Liver (tissue), 8 donors: ENCODE measurements at regions not wholly inside any gene's neighbourhood (a gene's known extent, or its start where the extent isn't known, plus 50 kb on each side); places are given as distances from the start of the nearest gene placed in this dataset.

Experiments used
- DNase-seq: peaks from one replicate; pipeline ENCODE4 v3.0.0-alpha.2; 2017; ENCODE audit warnings: low spot score
- H3K27ac ChIP-seq, 2 donors: one replicate each; pipeline ENCODE4 v1.7.0; 2013; ENCODE audit warnings: inconsistent platforms in 2 of 2, low read length in 2 of 2, control low read depth in 1 of 2, low read depth in 1 of 2, mild to moderate bottlenecking in 1 of 2
- H3K27me3 ChIP-seq, 4 donors: one replicate each; pipeline versions ENCODE4 v1.6.1 to v1.7.0; 2013; ENCODE audit warnings: low read length in 3 of 4, inconsistent platforms in 1 of 4, mild to moderate bottlenecking in 1 of 4, moderate library complexity in 1 of 4; ENCODE audit not compliant: control insufficient read depth in 4 of 4, insufficient read depth in 4 of 4
- H3K36me3 ChIP-seq, 4 donors: one replicate each; pipeline versions ENCODE4 v1.6.1 to v1.7.0; 2013; ENCODE audit warnings: low read length in 3 of 4, mild to moderate bottlenecking in 3 of 4, low read depth in 1 of 4, moderate library complexity in 1 of 4; ENCODE audit not compliant: control insufficient read depth in 4 of 4, insufficient read depth in 3 of 4
- H3K4me1 ChIP-seq, 4 donors: one replicate each; pipeline versions ENCODE4 v1.6.1 to v1.7.0; 2013; ENCODE audit warnings: low read length in 3 of 4, mild to moderate bottlenecking in 3 of 4, moderate library complexity in 1 of 4; ENCODE audit not compliant: control insufficient read depth in 4 of 4, insufficient read depth in 4 of 4
- H3K4me3 ChIP-seq, 3 donors: one replicate each; pipeline versions ENCODE4 v1.6.1 to v1.7.0; 2013; ENCODE audit warnings: low read length in 3 of 3, control low read depth in 1 of 3, low read depth in 1 of 3, mild to moderate bottlenecking in 1 of 3
- H3K9ac ChIP-seq, 2 donors: one replicate each; pipeline ENCODE4 v1.7.0; 2013; ENCODE audit warnings: low read length in 2 of 2, mild to moderate bottlenecking in 2 of 2, moderate library complexity in 2 of 2, control low read depth in 1 of 2, low read depth in 1 of 2
- H3K9me3 ChIP-seq, 4 donors: one replicate each; pipeline versions ENCODE4 v1.6.1 to v1.7.0; 2013; ENCODE audit warnings: low read length in 3 of 4; ENCODE audit not compliant: control insufficient read depth in 4 of 4
- ATF3 ChIP-seq: IDR thresholded peaks from 2 replicates; pipeline ENCODE4 v1.6.1; 2016; ENCODE audit warnings: antibody characterized with exemption
- EGR1 ChIP-seq, 2 donors: IDR thresholded peaks; 2 replicates each; pipeline ENCODE4 v1.6.1; 2016 to 2018; ENCODE audit warnings: antibody characterized with exemption in 2 of 2, low read depth in 2 of 2
- FOXA1 ChIP-seq: IDR thresholded peaks from 2 replicates; pipeline ENCODE4 v1.6.1; 2016; ENCODE audit warnings: antibody characterized with exemption
- FOXA2 ChIP-seq: IDR thresholded peaks from 2 replicates; pipeline ENCODE4 v1.6.1; 2016; ENCODE audit warnings: antibody characterized with exemption
- GABPA ChIP-seq, 2 donors: IDR thresholded peaks in 1 of 2; conservative IDR thresholded peaks in 1 of 2; 2 replicates each; pipeline ENCODE4 v1.6.1; 2016; ENCODE audit warnings: antibody characterized with exemption in 2 of 2, mild to moderate bottlenecking in 1 of 2, moderate library complexity in 1 of 2
- HNF4G ChIP-seq: IDR thresholded peaks from 2 replicates; pipeline ENCODE4 v1.6.1; 2016; ENCODE audit warnings: antibody characterized with exemption
- JUND ChIP-seq, 2 donors: IDR thresholded peaks; 2 replicates each; pipeline ENCODE4 v1.6.1; 2016; ENCODE audit warnings: antibody characterized with exemption in 2 of 2
- NR2F2 ChIP-seq: IDR thresholded peaks from 2 replicates; pipeline ENCODE4 v1.6.1; 2016; ENCODE audit warnings: antibody characterized with exemption
- RAD21 ChIP-seq, 2 donors: IDR thresholded peaks; 2 replicates each; pipeline ENCODE4 v1.6.1; 2016; ENCODE audit warnings: antibody characterized with exemption in 2 of 2, mild to moderate bottlenecking in 2 of 2
- REST ChIP-seq: IDR thresholded peaks from 2 replicates; pipeline ENCODE4 v1.6.1; 2016; ENCODE audit warnings: antibody characterized with exemption, mild to moderate bottlenecking
- RXRA ChIP-seq, 2 donors: IDR thresholded peaks; 2 replicates each; pipeline ENCODE4 v1.6.1; 2017 to 2018; ENCODE audit warnings: antibody characterized with exemption in 2 of 2, mild to moderate bottlenecking in 1 of 2
- SP1 ChIP-seq: IDR thresholded peaks from 2 replicates; pipeline ENCODE4 v1.6.1; 2018; ENCODE audit warnings: antibody characterized with exemption, mild to moderate bottlenecking
- TAF1 ChIP-seq: conservative IDR thresholded peaks from 2 replicates; pipeline ENCODE4 v1.6.1; 2016; ENCODE audit warnings: antibody characterized with exemption, mild to moderate bottlenecking
- YY1 ChIP-seq: IDR thresholded peaks from 2 replicates; pipeline ENCODE4 v1.6.1; 2016; ENCODE audit warnings: antibody characterized with exemption, mild to moderate bottlenecking
- WGBS: extraction: QIAGEN DNeasy Blood & Tissue Kit; methylation state at CpG from one replicate; pipeline ENCODE4 v1.1.7; 2013; 5-methylcytosine and 5-hydroxymethylcytosine counted together
- TF ChIP-seq, protein P1 (sequence below): fragments of 150-350 bp; IDR thresholded peaks from 2 replicates; pipeline ENCODE4 v1.5.1; 2017; ENCODE audit warnings: improper control_type of control experiment, low read depth, low read length; ENCODE audit not compliant: missing input control
- TF ChIP-seq, protein P2 (sequence below): IDR thresholded peaks from 2 replicates; pipeline ENCODE4 v1.6.1; 2016; ENCODE audit warnings: antibody characterized with exemption
- donor health status: healthy.
- donor health status: healthy.
- donor health status: healthy.
- donor health status: healthy.
- donor health status: healthy.

DNA sequence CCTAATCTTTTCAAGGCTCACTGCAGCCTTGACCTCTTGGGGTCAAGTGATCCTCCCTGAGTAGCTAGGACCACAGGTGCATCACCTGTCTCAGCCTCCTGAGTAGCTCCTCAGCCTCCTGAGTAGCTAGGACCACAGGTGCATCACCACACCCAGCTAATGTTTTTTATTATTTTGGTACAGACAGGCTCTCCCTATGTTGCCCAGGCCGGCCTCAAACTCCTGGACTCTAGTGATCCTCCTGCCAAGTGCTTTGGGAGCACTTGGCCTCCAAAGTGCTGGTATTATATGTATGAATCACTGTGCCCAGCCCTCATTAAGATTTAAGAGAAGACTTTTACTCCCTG lies 58.5 kb upstream of the S1PR1 start:
- Histone ChIP-seq H3K27me3 (no peaks in the 10 kb centered on the region), H3K4me3 (no peak overlapping the region), H3K27ac (no peak overlapping the region), H3K4me1 (peaks cover 0 to 3% (median under 1%) of the 10 kb centered on the region in 4 donors), H3K9me3 (no peaks in the 10 kb centered on the region), H3K36me3 (no peaks in the 10 kb centered on the region), H3K9ac (no peak overlapping the region)
- WGBS = 96% methylated on average over 1 of the region's 1 CpG
- TF ChIP-seq JUND (IDR thresholded peaks at IDR 0.05) (no peak), GABPA (IDR thresholded peaks at IDR 0.05 in 1 of 2, conservative IDR thresholded peaks at IDR 0.05 in 1 of 2) (no peak), ATF3 (no peak), EGR1 (IDR thresholded peaks at IDR 0.05; ENCODE audit: low read depth in 2 of 2) (no peak), FOXA1 (no peak), RAD21 (IDR thresholded peaks at IDR 0.05) (no peak)
- TF ChIP-seq, protein P1, sequence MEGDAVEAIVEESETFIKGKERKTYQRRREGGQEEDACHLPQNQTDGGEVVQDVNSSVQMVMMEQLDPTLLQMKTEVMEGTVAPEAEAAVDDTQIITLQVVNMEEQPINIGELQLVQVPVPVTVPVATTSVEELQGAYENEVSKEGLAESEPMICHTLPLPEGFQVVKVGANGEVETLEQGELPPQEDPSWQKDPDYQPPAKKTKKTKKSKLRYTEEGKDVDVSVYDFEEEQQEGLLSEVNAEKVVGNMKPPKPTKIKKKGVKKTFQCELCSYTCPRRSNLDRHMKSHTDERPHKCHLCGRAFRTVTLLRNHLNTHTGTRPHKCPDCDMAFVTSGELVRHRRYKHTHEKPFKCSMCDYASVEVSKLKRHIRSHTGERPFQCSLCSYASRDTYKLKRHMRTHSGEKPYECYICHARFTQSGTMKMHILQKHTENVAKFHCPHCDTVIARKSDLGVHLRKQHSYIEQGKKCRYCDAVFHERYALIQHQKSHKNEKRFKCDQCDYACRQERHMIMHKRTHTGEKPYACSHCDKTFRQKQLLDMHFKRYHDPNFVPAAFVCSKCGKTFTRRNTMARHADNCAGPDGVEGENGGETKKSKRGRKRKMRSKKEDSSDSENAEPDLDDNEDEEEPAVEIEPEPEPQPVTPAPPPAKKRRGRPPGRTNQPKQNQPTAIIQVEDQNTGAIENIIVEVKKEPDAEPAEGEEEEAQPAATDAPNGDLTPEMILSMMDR = no peak
- DNase-seq = no peak

DNA sequence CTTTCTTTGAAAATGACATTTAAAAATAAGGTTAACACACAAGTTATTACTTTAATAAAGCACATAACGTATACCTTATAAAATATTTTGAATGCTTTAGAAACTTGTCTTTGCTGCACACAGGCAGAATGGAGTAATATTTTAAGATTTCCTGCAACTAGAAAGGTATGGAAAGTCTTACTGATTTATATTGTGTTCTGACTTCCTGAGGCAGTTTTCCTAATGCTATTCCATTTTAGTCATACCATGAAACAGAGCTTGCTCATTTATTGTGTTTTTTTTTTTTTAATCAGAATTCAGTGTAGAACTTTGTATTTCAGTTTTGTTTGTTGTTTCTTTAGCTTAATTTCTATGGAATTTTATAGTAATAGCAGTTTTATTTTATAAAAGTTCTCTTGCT lies 60.9 kb upstream of the S1PR1 start:
- H3K9ac ChIP-seq = no peak overlapping the region
- no peaks in the 10 kb centered on the region for H3K9me3 ChIP-seq
- H3K27ac ChIP-seq = no peak overlapping the region
- no peak for DNase-seq
- peaks cover 0 to 3% (median 0%) of the 10 kb centered on the region in 4 donors for H3K4me1 ChIP-seq
- no peak for TF ChIP-seq TAF1
- TF ChIP-seq, protein P2, sequence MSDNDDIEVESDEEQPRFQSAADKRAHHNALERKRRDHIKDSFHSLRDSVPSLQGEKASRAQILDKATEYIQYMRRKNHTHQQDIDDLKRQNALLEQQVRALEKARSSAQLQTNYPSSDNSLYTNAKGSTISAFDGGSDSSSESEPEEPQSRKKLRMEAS = no peak
- TF ChIP-seq FOXA2 = no peak
- TF ChIP-seq FOXA1 = no peak
- no peak for TF ChIP-seq SP1
- no peak for TF ChIP-seq REST
- no peak for TF ChIP-seq YY1
- TF ChIP-seq HNF4G = no peak
- no peak overlapping the region for H3K4me3 ChIP-seq
- no peaks in the 10 kb centered on the region for H3K27me3 ChIP-seq
- H3K36me3 ChIP-seq = no peaks in the 10 kb centered on the region
- 86% methylated on average over 1 of the region's 1 CpG for WGBS

DNA sequence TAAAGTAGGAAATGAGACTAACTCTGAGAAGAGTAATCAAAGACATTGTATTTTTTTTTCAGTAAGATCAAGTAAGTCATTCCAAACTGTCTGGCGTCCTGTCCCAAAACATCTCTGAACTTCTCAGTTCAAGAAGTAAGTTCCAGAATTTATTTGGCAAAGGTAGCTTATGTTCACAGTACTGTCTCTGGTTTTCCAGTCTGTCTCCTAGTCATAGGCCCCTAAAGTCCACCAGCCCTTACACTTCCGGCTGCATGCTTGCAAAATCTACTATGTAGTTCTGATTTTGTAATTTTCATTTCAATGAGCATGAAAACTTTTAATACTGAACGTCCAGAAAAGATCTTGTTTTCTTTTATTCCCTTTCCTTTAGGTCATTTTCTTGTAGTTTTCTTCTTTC lies 61.4 kb upstream of the S1PR1 start:
- H3K27me3 ChIP-seq = no peaks in the 10 kb centered on the region
- no peak overlapping the region for H3K4me3 ChIP-seq
- H3K27ac ChIP-seq = no peak overlapping the region
- H3K9me3 ChIP-seq = no peaks in the 10 kb centered on the region
- no peak for DNase-seq
- WGBS = 72% methylated on average over 3 of the region's 3 CpGs
- peaks cover 0 to 3% (median 0%) of the 10 kb centered on the region in 4 donors for H3K4me1 ChIP-seq
- H3K36me3 ChIP-seq = no peaks in the 10 kb centered on the region
- no peak overlapping the region for H3K9ac ChIP-seq
- TF ChIP-seq RAD21 (IDR thresholded peaks at IDR 0.05) (no peak), GABPA (IDR thresholded peaks at IDR 0.05 in 1 of 2, conservative IDR thresholded peaks at IDR 0.05 in 1 of 2) (no peak), YY1 (no peak), RXRA (IDR thresholded peaks at IDR 0.05) (no peak), NR2F2 (no peak), FOXA2 (no peak), REST (no peak), HNF4G (no peak)
- TF ChIP-seq, protein P2 = no peak
- TF ChIP-seq, protein P1 = no peak
